Superior temporal gyrus (tissue), 1 donor: ENCODE measurements at regions not wholly inside any gene's neighbourhood (a gene's known extent, or its start where the extent isn't known, plus 50 kb on each side); places are given as distances from the start of the nearest gene placed in this dataset.
"Not testable (repeated sequence)": the region's sequence is repeated elsewhere in the genome, so short reads cannot be mapped to it uniquely, and the experiment has no call there.

ENCODE experiments used
- DNase-seq: peaks from one replicate; pipeline ENCODE4 v3.0.0-alpha.2; 2016; ENCODE audit errors: extremely low spot score

DNA sequence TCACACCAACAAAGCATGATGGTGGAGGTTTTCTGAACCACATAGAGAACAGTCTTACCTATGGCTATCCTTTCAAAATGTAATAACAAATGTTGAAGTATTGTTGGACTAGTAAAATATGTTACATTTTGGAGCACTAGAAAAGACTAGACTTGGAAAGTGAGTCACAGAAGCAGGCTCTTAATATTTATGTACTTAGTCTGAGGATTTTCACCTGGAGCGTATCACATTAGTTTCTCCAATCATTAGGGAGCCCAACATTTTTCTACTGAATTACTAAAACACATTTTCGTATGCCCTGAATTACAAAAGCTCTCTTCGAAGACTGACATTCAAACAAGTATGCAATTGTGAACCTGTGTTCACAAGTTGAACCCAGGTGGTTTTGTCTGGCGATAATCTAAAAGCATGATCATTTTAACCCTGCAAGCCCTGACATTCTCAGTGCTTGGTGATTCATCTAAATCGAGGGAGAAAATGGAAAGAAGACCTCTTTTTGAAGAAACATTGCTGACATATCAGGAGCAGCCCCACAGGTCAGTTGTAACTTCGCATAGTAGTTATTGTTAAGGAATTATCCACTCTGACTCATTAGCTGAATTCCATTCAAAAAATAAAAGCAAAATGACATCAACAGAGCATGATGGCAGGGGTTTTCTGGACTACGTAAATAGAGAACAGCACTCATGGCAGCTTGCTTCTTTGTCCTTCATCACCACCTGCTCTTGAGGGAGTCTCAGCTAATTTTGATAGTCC is 679.8 kb upstream of the NECTIN3 start:
- no peak for DNase-seq

DNA sequence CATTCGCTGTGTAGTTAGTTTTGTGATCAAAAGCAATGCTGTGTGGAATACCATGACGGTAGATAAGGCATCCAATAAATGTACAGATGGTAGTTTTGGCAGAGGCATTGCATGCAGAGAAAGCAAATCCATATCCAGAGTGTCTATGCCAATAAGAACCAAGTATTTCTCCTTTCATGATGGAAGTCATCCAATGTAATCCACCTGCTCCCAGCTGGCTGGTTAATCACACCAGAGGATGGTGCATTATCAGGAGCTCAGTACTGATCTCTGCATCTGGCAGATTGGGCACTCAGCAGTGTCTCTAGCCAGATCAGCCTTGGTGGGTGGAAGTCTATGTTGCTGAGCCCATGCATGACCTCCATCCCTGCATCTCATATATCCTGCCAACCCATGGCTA is 677.7 kb upstream of the NECTIN3 start:
- no peak for DNase-seq

DNA sequence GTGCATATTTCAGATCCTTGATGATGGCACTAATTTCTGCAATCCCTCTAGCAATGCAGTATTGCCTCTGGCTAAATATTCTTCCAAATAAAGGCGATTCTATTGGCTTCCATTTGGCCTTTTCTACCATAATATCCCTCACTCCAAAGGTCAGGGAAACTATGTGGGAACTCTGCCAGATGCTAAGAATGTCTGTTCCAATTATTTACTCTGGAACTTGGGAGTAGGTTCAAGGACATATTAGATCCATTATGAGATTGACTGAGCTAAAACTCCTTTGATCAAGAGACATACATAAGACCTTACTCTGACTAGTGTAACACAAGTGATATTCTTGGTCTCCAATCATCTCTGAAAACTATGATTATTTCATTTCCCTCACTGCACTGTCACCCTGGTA is 674.5 kb upstream of the NECTIN3 start:
- no peak for DNase-seq

DNA sequence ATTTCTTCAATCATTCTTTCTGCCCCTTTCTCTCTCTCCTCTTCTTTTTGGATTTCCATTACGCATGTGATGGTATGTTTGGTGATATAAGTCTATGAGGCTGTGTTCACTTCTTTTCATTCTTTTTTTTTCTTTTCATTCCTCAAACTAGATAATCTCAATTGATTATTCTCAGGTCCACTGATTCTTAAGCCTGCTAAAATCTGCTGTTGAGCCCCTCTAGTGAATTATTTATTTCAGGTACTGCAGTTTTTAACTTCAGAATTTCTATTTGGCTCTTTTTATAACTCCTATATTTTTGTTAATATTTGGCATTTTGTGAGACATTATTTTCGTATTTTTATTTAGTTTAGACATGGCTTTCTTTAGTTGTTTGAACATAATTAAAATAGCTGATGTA is 671.3 kb upstream of the NECTIN3 start:
- DNase-seq: no peak

DNA sequence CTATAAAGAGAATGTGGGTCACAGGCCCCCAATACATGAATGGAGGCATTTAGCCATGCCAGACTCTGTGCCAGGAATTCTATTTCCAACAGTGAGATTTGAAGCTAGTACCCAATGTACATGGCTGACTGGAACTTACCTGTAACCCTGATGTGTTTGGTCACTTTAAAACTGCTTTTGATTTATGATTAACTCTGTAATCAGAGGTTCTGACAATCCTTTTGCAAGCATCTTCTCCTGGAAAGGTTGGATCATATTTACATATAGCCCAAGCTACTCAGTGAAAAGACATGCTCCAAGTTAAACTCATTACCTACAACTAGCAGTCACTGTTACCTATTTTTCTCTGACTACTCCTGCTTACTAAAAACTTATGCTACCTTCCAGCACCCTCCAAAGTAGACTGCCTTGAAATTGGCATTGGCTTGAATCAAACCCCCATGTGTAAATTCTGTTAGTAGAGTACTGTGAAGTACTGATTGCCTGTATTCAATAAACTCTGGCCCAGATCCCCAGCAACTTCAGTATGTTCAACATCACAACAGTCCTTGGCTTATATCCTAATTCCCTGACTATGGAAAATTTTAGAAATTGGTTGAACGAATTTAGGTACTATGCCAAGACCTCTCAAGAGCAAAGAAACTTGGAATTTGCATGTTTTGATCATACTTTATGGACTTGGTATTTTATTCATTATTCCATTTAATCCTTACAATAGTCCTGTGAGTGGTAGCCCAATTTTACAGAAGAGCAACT is 665.6 kb upstream of the NECTIN3 start:
- DNase-seq: no peak

DNA sequence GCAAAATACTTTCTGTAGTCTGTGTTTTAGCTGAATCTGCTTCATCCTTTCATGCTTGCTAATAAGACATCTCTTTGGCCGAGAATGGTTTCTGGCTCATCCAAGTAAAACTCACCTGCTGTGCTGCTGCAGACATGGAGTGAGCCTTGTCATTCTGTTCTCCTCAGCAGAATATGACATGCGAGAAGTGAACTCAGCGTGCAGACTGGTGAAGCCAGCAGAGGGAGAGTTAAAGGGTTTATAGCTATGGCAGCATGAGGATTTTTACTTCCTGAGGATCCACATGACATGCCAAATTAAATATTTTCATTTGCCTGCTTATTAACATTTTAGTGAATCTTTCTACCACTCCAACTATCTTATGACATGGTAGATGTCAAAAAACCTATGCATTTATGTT is 658.4 kb upstream of the NECTIN3 start:
- no peak for DNase-seq

DNA sequence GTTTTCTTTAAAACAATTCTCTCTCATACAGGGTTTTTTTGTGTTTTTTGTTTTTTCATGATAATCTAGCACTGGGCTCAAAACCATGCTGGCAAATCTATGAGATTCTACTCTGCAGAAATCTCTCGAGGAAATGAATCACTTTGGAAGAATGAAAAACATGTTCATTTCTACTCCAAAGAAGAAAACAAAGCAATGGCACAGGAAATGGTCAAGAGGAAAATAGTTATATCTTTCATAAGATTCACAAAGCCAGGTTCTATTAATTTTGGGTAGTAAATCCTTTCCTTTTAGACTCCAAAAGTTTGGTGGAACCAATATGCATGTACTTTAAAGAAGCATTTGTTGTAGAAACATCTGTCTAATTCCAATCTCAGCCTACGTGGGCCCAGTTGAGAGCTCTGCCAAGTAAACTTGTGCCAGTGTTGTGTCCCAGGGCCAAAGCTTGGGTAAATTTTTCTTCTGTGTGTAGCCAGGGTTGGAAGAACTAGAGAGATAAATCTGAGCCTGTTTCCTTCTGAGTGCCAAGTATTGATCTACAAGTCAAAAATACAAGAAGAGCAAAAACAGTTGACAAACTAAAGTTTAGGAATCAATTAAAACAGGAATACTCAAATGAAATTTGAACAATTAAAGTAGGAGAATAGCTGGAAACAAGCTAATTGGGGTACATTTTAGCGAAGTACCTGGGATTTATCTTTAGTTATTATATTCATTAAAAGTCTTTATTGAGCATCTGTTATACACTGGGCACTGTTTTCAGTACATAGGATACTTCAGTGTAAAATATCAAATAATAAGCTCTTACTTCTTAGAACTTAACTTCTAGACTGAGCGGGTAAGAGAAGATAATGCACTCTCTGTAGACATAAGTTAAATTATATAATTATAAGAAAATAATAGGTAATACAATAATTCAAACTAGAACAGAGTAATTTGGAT is 657.5 kb upstream of the NECTIN3 start:
- DNase-seq: no peak

DNA sequence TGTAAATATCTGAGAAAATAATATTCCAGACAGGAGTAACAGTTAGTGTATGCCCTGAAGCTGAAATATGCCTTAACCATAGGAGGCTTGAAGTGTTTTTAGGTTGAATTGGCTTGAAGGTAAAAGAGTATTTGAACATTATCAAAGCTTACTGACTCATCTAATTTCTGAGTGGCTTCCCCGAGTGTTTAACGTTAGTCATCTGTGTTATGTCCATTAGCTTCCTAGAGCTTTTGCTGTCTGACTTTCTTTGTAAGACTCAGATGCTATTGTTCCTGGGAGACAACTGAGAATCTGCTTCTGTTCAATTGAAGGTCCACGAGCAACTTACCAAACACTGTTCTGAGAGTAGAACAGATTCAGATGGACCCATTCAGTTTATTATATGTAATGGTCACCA is 656.8 kb upstream of the NECTIN3 start:
- DNase-seq: no peak

DNA sequence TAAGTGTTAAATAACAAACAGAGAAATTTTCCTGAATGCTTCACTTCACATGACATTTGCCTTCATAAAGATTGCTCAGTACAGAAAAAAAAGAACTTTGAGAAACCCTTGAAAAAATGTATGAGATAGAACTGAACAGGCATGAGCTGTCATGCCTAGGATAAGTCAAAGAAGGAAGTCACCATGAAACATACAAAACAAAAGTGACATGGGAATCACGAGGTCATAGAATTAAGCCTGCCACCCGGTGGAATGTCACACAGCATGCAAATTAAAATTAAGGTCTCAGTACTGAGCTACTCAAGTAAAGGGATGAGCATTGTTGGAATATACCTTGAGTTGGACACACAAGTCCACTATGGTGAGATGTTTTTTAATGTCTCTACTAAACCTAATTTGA is 652.5 kb upstream of the NECTIN3 start:
- DNase-seq: no peak

DNA sequence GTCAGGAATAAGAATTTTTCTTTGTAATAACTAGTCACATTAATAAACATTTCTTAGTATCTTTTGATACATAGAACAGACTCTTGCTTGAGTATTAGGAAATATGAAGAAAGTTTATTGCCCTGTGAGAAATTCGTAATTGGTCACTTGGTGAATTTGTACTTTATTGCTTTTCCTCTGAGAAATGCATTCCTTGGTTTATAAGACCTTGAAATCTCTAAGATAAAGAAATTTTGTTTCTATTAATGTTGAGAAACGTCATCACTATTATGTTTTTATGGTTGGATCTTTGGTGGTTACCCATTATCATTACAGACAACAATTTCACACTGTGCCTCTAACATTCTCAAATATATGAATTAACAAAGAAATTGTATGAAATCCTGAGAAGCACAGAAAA is 652.0 kb upstream of the NECTIN3 start:
- no peak for DNase-seq

DNA sequence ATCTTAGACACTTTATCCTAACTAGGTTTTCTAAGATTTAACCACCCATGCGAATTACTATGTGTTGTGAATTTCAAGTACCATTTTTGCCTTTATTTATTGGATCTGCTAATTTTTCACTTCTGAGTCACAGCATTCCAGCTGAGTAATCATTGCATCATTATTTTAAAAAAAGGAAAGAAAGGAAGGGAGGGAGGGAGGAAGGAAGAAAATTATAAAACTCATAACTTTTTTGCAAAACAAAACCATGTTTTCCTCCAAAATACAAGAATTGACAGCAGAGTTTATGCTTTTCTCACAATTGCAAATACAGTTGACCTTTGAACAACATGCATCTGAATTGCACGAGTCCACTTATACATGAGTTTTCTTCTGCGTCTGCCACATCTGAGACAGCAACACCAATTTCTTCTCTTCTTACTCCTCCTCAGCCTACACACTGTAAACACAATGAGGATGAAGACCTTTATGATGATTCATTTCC is 651.4 kb upstream of the NECTIN3 start:
- DNase-seq: peak; percentile 21

DNA sequence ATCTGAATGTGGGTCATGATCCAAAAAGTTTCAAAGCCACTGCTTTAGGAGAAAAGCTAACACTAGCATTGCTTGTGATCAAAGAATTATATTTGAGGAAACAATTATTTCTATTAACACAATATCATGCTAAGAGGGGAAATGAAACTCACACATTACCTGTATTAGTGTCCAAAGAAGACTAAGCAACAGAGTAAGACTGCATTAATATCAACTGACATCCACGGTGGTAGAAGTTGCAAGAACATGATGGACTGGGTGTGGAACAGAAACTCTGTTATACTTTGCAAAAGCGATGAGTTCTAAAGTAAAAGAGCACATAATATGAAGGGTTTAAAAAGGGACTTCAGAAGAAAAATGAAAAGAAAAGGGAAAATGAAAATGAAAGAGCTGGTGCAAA is 648.3 kb upstream of the NECTIN3 start:
- DNase-seq: no peak

DNA sequence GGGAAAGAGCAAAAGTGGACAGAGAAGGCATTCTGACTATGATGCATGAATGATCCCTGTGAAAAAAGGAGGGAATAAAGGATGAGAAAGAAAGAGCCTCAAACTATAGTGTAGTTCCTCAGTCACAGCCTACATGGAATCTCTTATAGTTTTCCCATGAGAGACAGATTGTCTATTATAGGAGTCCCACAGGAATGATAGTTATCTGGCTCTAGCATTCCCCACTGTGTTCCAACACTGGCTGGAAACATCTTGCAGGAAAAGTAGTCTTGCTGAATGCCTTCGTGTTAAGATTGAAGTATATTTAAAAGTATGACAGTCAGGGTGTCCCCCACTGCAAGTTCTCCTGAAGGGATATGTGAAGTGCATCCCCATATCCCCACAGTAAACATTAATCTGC is 641.5 kb upstream of the NECTIN3 start:
- DNase-seq: no peak

DNA sequence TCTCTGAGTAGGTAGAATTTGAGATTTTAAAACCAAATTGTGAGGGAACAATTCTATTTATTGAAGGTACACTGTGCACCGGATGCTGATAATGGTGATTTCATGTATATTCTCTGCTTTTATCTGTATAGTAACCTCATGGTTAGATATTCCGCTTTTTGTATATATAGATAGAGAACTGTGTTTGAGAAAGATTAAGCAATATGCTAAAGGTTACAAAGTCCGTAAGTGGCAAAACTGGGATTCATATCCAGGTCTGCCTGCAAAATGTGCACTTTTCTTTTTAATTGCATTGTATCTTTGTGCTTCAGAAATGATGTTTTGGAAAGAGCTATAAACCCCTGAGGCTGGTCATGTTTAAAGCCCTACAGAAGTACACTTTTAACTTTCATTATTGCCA is 635.4 kb upstream of the NECTIN3 start:
- no peak for DNase-seq

DNA sequence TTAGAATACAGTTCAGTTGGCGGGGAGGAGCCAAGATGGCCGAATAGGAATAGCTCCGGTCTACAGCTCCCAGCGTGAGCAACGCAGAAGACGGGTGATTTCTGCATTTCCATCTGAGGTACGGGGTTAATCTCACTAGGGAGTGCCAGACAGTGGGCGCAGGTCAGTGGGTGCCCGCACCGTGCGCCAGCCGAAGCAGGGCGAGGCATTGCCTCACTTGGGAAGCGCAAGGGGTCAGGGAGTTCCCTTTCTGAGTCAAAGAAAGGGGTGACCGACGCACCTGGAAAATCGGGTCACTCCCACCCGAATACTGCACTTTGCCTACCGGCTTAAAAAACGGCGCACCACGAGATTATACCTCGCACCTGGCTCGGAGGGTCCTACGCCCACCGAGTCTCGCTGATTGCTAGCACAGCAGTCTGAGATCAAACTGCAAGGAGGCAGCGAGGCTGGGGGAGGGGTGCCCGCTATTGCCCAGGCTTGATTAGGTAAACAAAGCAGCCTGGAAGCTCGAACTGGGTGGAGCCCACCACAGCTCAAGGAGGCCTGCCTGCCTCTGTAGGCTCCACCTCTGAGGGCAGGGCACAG is 631.5 kb upstream of the NECTIN3 start:
- DNase-seq: not testable (repeated sequence)

DNA sequence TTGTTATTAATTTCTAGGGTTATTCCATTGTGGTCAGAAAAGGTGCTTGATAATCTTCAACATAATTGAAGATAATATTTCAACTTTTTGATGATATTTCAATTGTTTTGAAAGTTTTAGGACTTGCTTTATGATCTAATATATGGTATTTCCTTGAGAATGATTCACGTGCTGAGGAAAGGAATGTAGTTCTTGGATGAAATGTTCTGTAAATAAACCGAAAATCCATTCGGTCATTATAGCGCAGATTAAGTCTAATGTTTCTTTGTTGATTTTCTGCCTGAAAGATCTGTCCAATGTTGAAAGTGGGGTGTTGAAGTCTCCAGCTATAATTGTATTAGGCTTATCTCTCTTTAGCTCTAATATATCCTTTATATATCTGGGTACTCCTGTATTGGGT is 617.5 kb upstream of the NECTIN3 start:
- DNase-seq: no peak

DNA sequence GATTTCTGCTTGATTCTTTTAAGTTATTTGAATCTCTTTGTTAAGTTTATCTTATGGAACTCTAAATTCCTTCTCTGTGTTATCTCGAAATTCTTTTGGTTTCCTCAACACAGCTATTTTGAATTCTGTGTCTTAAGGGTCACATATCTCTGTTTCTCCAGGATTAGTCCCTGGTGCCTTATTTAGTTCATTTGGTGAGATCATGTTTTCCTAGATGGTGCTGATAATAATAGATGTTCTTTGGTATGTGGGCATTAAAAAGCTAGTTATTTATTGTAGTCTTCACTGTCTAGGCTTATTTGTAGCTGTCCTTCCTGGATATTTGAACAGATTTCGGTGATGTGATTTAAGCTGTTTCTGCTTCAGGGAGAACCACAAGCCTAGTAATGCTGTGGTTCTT is 615.6 kb upstream of the NECTIN3 start:
- DNase-seq: no peak

DNA sequence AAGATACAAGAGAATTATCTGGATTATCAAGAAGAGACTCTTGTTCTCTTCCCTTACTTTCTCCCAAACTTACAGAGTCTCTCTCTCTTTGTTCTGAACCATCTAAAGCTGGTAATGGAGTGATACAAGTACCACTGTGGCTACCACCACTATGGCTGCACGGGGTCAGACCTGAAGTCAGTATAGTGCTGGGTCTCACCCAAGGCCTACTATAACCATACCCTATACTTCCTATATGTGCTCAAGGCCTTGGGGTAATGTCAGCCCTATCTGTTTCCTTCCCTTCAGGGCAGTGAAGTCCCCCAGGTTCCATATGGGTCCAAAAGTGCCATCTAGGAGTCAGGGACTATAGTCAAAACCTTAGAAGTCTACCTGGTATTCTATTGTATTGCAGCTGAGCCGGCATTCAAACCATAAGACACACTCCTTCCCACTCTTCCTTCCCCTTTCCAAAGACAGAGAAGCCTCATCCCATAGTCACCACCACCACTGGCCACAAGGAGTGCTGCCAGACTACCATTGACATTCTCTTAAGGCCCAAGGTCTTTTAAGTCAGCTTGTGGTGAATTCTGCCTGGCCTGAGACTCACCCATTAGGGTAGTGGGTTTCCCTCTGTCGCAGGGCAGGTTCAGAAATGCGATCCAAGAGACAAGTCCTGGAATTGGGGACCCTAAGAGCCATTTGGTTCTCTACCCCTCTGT is 615.0 kb upstream of the NECTIN3 start:
- DNase-seq: no peak

DNA sequence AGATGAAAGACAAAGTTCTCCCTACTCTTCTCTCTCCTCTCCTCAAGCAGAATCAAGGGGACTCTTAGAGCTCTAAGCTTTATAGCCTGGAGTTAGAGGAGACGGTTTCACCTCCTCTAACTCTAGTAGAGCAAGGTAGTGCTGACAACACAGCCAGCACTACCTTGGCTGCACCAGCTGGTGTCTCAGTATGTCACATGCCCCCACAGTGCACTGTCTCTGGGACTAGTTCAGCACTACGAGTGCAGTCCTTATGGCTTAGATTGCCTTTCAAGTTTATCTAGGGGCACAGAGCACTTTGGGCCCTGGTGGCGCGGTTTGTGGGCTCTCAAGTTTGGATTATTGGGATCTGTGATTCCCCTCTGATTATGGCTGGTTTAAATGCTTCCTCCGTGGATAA is 614.1 kb upstream of the NECTIN3 start:
- DNase-seq: no peak

DNA sequence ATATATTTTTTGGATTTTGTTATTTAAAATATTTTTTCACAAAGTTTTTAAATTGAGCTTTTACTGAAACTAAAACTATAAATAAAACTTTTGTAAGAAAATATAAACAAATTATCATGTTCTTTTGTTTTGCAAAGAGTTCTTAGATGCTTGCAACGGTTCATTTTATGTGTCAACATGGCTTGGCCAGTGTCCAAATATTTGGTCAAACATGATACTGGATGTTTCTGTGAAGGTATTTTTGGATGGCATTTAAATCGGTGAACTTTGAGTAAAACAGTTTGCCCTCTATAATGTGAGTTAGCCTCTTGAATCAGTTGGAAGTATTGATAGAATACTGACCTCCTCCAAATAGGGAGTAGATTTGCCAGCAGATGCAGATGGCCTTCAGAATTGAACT is 612.6 kb upstream of the NECTIN3 start:
- no peak for DNase-seq

DNA sequence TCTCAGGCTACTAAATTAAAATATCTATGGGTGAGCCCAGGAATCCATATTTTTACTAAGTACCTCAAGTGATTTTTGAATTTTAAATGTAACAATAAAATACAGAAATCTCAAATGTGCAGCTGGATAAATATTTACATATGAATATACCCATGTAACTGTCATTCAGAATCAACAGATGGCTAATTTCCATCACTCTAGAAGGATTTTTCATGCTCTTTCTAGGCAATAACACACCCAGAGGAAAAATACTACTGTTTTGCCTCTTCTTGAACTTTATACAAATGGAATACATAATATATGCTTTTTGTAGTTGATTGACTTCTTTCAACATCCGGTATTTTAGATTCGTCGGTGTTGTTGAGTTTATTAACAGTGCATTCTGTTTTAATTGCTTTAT is 601.3 kb upstream of the NECTIN3 start:
- DNase-seq: no peak
